ENCODE measurements at regions not wholly inside any gene's neighbourhood (a gene's known extent, or its start where the extent isn't known, plus 50 kb on each side); places are given as distances from the start of the nearest gene placed in this dataset.

- Histone ChIP-seq H3K4me1 (ENCODE audit: control insufficient read depth in 2 of 2, insufficient read depth in 2 of 2, low read length in 1 of 2) (no peaks in the 10 kb centered on the region), H3K4me3 (ENCODE audit: low read depth in 1 of 2, low read length in 2 of 2) (no peak overlapping the region), H3K36me3 (ENCODE audit: control insufficient read depth in 2 of 2, insufficient read depth in 2 of 2, low read length in 1 of 2) (no peaks in the 10 kb centered on the region), H3K27me3 (ENCODE audit: control insufficient read depth in 1 of 2, insufficient read depth in 2 of 2, low read length in 2 of 2) (no peaks in the 10 kb centered on the region), H3K9me3 (ENCODE audit: control insufficient read depth in 2 of 2, insufficient read depth in 1 of 2, low read depth in 1 of 2, low read length in 1 of 2) (no peaks in the 10 kb centered on the region), H3K27ac (ENCODE audit: low read depth in 2 of 2, low read length in 1 of 2) (no peak overlapping the region)
- 20 to 22% methylated on average over 4 of the region's 4 CpGs for WGBS, 2 donors
Measured at GRCh38 chr12:100675432-100675831, 101.9 kb downstream of the GAS2L3 start.

- no peaks in the 10 kb centered on the region for H3K27me3 ChIP-seq (ENCODE audit: control insufficient read depth in 1 of 2, insufficient read depth in 2 of 2, low read length in 2 of 2)
- H3K36me3 ChIP-seq (ENCODE audit: control insufficient read depth in 2 of 2, insufficient read depth in 2 of 2, low read length in 1 of 2) = no peaks in the 10 kb centered on the region
- no peaks in the 10 kb centered on the region for H3K4me1 ChIP-seq (ENCODE audit: control insufficient read depth in 2 of 2, insufficient read depth in 2 of 2, low read length in 1 of 2)
- H3K9me3 ChIP-seq (ENCODE audit: control insufficient read depth in 2 of 2, insufficient read depth in 1 of 2, low read depth in 1 of 2, low read length in 1 of 2) = no peaks in the 10 kb centered on the region
- H3K4me3 ChIP-seq (ENCODE audit: low read depth in 1 of 2, low read length in 2 of 2) = no peak overlapping the region
- H3K27ac ChIP-seq (ENCODE audit: low read depth in 2 of 2, low read length in 1 of 2) = no peak overlapping the region
Measured at GRCh38 chr12:100681074-100681473, 107.6 kb downstream of the GAS2L3 start.

- no peaks in the 10 kb centered on the region for H3K27me3 ChIP-seq (ENCODE audit: control insufficient read depth in 1 of 2, insufficient read depth in 2 of 2, low read length in 2 of 2)
- no peaks in the 10 kb centered on the region for H3K36me3 ChIP-seq (ENCODE audit: control insufficient read depth in 2 of 2, insufficient read depth in 2 of 2, low read length in 1 of 2)
- 75 to 79% methylated on average over 2 of the region's 2 CpGs for WGBS, 2 donors
- H3K4me1 ChIP-seq (ENCODE audit: control insufficient read depth in 2 of 2, insufficient read depth in 2 of 2, low read length in 1 of 2) = no peaks in the 10 kb centered on the region
- H3K4me3 ChIP-seq (ENCODE audit: low read depth in 1 of 2, low read length in 2 of 2) = no peak overlapping the region
- no peaks in the 10 kb centered on the region for H3K9me3 ChIP-seq (ENCODE audit: control insufficient read depth in 2 of 2, insufficient read depth in 1 of 2, low read depth in 1 of 2, low read length in 1 of 2)
- no peak overlapping the region for H3K27ac ChIP-seq (ENCODE audit: low read depth in 2 of 2, low read length in 1 of 2)
Measured at GRCh38 chr12:100682178-100682577, 108.7 kb downstream of the GAS2L3 start.

- WGBS, 2 donors = 83 to 90% methylated on average over 1 of the region's 1 CpG
- Histone ChIP-seq H3K27me3 (ENCODE audit: control insufficient read depth in 1 of 2, insufficient read depth in 2 of 2, low read length in 2 of 2) (no peaks in the 10 kb centered on the region), H3K9me3 (ENCODE audit: control insufficient read depth in 2 of 2, insufficient read depth in 1 of 2, low read depth in 1 of 2, low read length in 1 of 2) (no peaks in the 10 kb centered on the region), H3K36me3 (ENCODE audit: control insufficient read depth in 2 of 2, insufficient read depth in 2 of 2, low read length in 1 of 2) (no peaks in the 10 kb centered on the region), H3K4me1 (ENCODE audit: control insufficient read depth in 2 of 2, insufficient read depth in 2 of 2, low read length in 1 of 2) (no peaks in the 10 kb centered on the region), H3K4me3 (ENCODE audit: low read depth in 1 of 2, low read length in 2 of 2) (no peak overlapping the region), H3K27ac (ENCODE audit: low read depth in 2 of 2, low read length in 1 of 2) (no peak overlapping the region)
Measured at GRCh38 chr12:100687686-100688085, 106.9 kb upstream of the ANO4 start.

- no peaks in the 10 kb centered on the region for H3K9me3 ChIP-seq (ENCODE audit: control insufficient read depth in 2 of 2, insufficient read depth in 1 of 2, low read depth in 1 of 2, low read length in 1 of 2)
- no peak overlapping the region for H3K4me3 ChIP-seq (ENCODE audit: low read depth in 1 of 2, low read length in 2 of 2)
- H3K27me3 ChIP-seq (ENCODE audit: control insufficient read depth in 1 of 2, insufficient read depth in 2 of 2, low read length in 2 of 2) = no peaks in the 10 kb centered on the region
- H3K4me1 ChIP-seq (ENCODE audit: control insufficient read depth in 2 of 2, insufficient read depth in 2 of 2, low read length in 1 of 2) = no peaks in the 10 kb centered on the region
- 60 to 68% methylated on average over 2 of the region's 2 CpGs for WGBS, 2 donors
- no peak overlapping the region for H3K27ac ChIP-seq (ENCODE audit: low read depth in 2 of 2, low read length in 1 of 2)
- no peaks in the 10 kb centered on the region for H3K36me3 ChIP-seq (ENCODE audit: control insufficient read depth in 2 of 2, insufficient read depth in 2 of 2, low read length in 1 of 2)
Measured at GRCh38 chr12:100688451-100688864, 106.1 kb upstream of the ANO4 start.

- Histone ChIP-seq H3K27ac (ENCODE audit: low read depth in 2 of 2, low read length in 1 of 2) (no peak overlapping the region), H3K9me3 (ENCODE audit: control insufficient read depth in 2 of 2, insufficient read depth in 1 of 2, low read depth in 1 of 2, low read length in 1 of 2) (no peaks in the 10 kb centered on the region), H3K36me3 (ENCODE audit: control insufficient read depth in 2 of 2, insufficient read depth in 2 of 2, low read length in 1 of 2) (no peaks in the 10 kb centered on the region), H3K27me3 (ENCODE audit: control insufficient read depth in 1 of 2, insufficient read depth in 2 of 2, low read length in 2 of 2) (no peaks in the 10 kb centered on the region), H3K4me1 (ENCODE audit: control insufficient read depth in 2 of 2, insufficient read depth in 2 of 2, low read length in 1 of 2) (no peaks in the 10 kb centered on the region), H3K4me3 (ENCODE audit: low read depth in 1 of 2, low read length in 2 of 2) (no peak overlapping the region)
- 77 to 94% methylated on average over 1 of the region's 1 CpG for WGBS, 2 donors
Measured at GRCh38 chr12:100692502-100692901, 102.1 kb upstream of the ANO4 start.

- Histone ChIP-seq H3K36me3 (ENCODE audit: control insufficient read depth in 2 of 2, insufficient read depth in 2 of 2, low read length in 1 of 2) (no peaks in the 10 kb centered on the region), H3K9me3 (ENCODE audit: control insufficient read depth in 2 of 2, insufficient read depth in 1 of 2, low read depth in 1 of 2, low read length in 1 of 2) (no peaks in the 10 kb centered on the region), H3K4me1 (ENCODE audit: control insufficient read depth in 2 of 2, insufficient read depth in 2 of 2, low read length in 1 of 2) (no peaks in the 10 kb centered on the region), H3K27ac (ENCODE audit: low read depth in 2 of 2, low read length in 1 of 2) (no peak overlapping the region), H3K4me3 (ENCODE audit: low read depth in 1 of 2, low read length in 2 of 2) (no peak overlapping the region), H3K27me3 (ENCODE audit: control insufficient read depth in 1 of 2, insufficient read depth in 2 of 2, low read length in 2 of 2) (no peaks in the 10 kb centered on the region)
- WGBS, 2 donors = 43 to 47% methylated on average over 2 of the region's 2 CpGs
Measured at GRCh38 chr12:100698518-100698917, 96.1 kb upstream of the ANO4 start.

- 47 to 68% methylated on average over 1 of the region's 1 CpG for WGBS, 2 donors
- no peaks in the 10 kb centered on the region for H3K4me1 ChIP-seq (ENCODE audit: control insufficient read depth in 2 of 2, insufficient read depth in 2 of 2, low read length in 1 of 2)
- no peaks in the 10 kb centered on the region for H3K27me3 ChIP-seq (ENCODE audit: control insufficient read depth in 1 of 2, insufficient read depth in 2 of 2, low read length in 2 of 2)
- H3K27ac ChIP-seq (ENCODE audit: low read depth in 2 of 2, low read length in 1 of 2) = no peak overlapping the region
- H3K36me3 ChIP-seq (ENCODE audit: control insufficient read depth in 2 of 2, insufficient read depth in 2 of 2, low read length in 1 of 2) = no peaks in the 10 kb centered on the region
- no peak overlapping the region for H3K4me3 ChIP-seq (ENCODE audit: low read depth in 1 of 2, low read length in 2 of 2)
- no peaks in the 10 kb centered on the region for H3K9me3 ChIP-seq (ENCODE audit: control insufficient read depth in 2 of 2, insufficient read depth in 1 of 2, low read depth in 1 of 2, low read length in 1 of 2)
Measured at GRCh38 chr12:100699209-100699608, 95.4 kb upstream of the ANO4 start.

GRCh38 chr12:100703337-100703736, 91.2 kb upstream of the ANO4 start:
- Histone ChIP-seq H3K27me3 (ENCODE audit: control insufficient read depth in 1 of 2, insufficient read depth in 2 of 2, low read length in 2 of 2) (no peaks in the 10 kb centered on the region), H3K4me1 (ENCODE audit: control insufficient read depth in 2 of 2, insufficient read depth in 2 of 2, low read length in 1 of 2) (no peaks in the 10 kb centered on the region), H3K27ac (ENCODE audit: low read depth in 2 of 2, low read length in 1 of 2) (no peak overlapping the region), H3K9me3 (ENCODE audit: control insufficient read depth in 2 of 2, insufficient read depth in 1 of 2, low read depth in 1 of 2, low read length in 1 of 2) (no peaks in the 10 kb centered on the region), H3K4me3 (ENCODE audit: low read depth in 1 of 2, low read length in 2 of 2) (no peak overlapping the region), H3K36me3 (ENCODE audit: control insufficient read depth in 2 of 2, insufficient read depth in 2 of 2, low read length in 1 of 2) (no peaks in the 10 kb centered on the region)
- WGBS, 2 donors = 73 to 76% methylated on average over 2 of the region's 2 CpGs

- WGBS, 2 donors = 69 to 79% methylated on average over 2 of the region's 2 CpGs
- Histone ChIP-seq H3K4me3 (ENCODE audit: low read depth in 1 of 2, low read length in 2 of 2) (no peak overlapping the region), H3K27ac (ENCODE audit: low read depth in 2 of 2, low read length in 1 of 2) (no peak overlapping the region), H3K4me1 (ENCODE audit: control insufficient read depth in 2 of 2, insufficient read depth in 2 of 2, low read length in 1 of 2) (no peaks in the 10 kb centered on the region), H3K27me3 (ENCODE audit: control insufficient read depth in 1 of 2, insufficient read depth in 2 of 2, low read length in 2 of 2) (no peaks in the 10 kb centered on the region), H3K9me3 (ENCODE audit: control insufficient read depth in 2 of 2, insufficient read depth in 1 of 2, low read depth in 1 of 2, low read length in 1 of 2) (no peaks in the 10 kb centered on the region), H3K36me3 (ENCODE audit: control insufficient read depth in 2 of 2, insufficient read depth in 2 of 2, low read length in 1 of 2) (no peaks in the 10 kb centered on the region)
Measured at GRCh38 chr12:100703868-100704267, 90.7 kb upstream of the ANO4 start.

Data from esophagus (tissue), 2 donors.